ENCODE measurements at regions not wholly inside any gene's neighbourhood (a gene's known extent, or its start where the extent isn't known, plus 50 kb on each side); places are given as distances from the start of the nearest gene placed in this dataset.

- no peak for TF ChIP-seq POLR2A (IDR thresholded peaks at IDR 0.05; ENCODE audit: low read depth, low read length)
- no peak for TF ChIP-seq POU2F2 (IDR thresholded peaks at IDR 0.05; ENCODE audit: low read depth, low read length)
- TF ChIP-seq TAF1 (IDR thresholded peaks at IDR 0.05; ENCODE audit: low read depth, low read length), result no peak
- TF ChIP-seq POLR2AphosphoS5 (IDR thresholded peaks at IDR 0.05; ENCODE audit: low read depth, low read length), result no peak
- no peak for TF ChIP-seq SPI1 (IDR thresholded peaks at IDR 0.05; ENCODE audit: low read depth, low read length)
- no peak for TF ChIP-seq PAX5 (IDR thresholded peaks at IDR 0.05; ENCODE audit: insufficient read depth, low read length, severe bottlenecking)
These were observed 138.4 kb downstream of the ATP23 start for GRCh38 chr12:58079806-58080205.
